ENCODE measurements at regions not wholly inside any gene's neighbourhood (a gene's known extent, or its start where the extent isn't known, plus 50 kb on each side); places are given as distances from the start of the nearest gene placed in this dataset.

DNA sequence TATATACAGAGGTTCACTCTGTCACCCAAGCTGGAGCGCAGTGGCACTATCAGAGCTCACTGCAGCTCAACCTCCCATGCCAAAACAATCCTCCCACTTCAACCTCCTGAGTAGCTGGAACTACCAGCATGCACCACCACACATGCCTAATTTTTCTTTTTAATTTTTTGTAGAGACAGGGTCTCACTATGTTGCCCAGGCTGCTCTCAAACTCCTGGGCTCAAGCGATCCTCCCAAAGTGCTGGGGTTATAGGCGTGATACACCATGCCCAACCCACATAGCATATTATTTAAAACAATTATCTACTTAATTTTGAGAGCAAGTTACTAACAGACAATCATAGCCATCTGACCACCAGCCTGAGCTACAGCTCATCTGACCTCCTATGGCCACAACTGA is 459.9 kb upstream of the JARID2 start:
- no peak overlapping the region for H3K27ac ChIP-seq
- in situ Hi-C loops (cut with HindIII; ENCODE audit: low pct_ligation_motif_present, low sequenced_read_pairs): no loop called here
- H3K4me3 ChIP-seq (ENCODE audit: low read depth, low read length): no peak overlapping the region
- no peaks in the 10 kb centered on the region for H3K36me3 ChIP-seq (replicated peaks)
- DNase-seq: no peak
- no peaks in the 10 kb centered on the region for H3K27me3 ChIP-seq (replicated peaks)
- TF ChIP-seq, protein P1, sequence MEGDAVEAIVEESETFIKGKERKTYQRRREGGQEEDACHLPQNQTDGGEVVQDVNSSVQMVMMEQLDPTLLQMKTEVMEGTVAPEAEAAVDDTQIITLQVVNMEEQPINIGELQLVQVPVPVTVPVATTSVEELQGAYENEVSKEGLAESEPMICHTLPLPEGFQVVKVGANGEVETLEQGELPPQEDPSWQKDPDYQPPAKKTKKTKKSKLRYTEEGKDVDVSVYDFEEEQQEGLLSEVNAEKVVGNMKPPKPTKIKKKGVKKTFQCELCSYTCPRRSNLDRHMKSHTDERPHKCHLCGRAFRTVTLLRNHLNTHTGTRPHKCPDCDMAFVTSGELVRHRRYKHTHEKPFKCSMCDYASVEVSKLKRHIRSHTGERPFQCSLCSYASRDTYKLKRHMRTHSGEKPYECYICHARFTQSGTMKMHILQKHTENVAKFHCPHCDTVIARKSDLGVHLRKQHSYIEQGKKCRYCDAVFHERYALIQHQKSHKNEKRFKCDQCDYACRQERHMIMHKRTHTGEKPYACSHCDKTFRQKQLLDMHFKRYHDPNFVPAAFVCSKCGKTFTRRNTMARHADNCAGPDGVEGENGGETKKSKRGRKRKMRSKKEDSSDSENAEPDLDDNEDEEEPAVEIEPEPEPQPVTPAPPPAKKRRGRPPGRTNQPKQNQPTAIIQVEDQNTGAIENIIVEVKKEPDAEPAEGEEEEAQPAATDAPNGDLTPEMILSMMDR (IDR thresholded peaks at IDR 0.05; ENCODE audit: low read depth, low read length, missing control alignments): no peak

DNA sequence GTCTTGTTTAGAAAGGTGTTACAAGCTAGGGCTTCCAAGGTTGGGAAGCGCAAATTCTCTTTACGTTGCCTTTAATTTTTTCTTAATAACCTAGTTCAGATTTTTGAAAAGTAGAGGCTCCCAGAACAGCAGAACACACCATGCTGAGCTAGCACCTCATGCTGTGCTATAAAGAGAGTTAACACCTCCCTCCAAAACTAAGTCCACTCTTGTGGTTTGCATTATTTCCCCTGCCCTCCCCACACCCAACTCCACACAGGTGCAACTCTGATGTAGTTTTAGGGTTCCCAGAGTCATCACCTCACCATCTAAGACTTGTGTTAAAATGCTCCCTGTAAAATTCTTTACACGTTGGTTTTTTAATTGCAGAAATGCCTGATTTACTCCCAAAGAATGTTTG is 459.4 kb upstream of the JARID2 start:
- no peak overlapping the region for H3K4me3 ChIP-seq (ENCODE audit: low read depth, low read length)
- H3K36me3 ChIP-seq (replicated peaks): no peaks in the 10 kb centered on the region
- no peaks in the 10 kb centered on the region for H3K27me3 ChIP-seq (replicated peaks)
- in situ Hi-C loops (cut with HindIII; ENCODE audit: low pct_ligation_motif_present, low sequenced_read_pairs): no loop called here
- TF ChIP-seq, protein P1 (IDR thresholded peaks at IDR 0.05; ENCODE audit: low read depth, low read length, missing control alignments): no peak
- no peak for DNase-seq
- no peak overlapping the region for H3K27ac ChIP-seq

DNA sequence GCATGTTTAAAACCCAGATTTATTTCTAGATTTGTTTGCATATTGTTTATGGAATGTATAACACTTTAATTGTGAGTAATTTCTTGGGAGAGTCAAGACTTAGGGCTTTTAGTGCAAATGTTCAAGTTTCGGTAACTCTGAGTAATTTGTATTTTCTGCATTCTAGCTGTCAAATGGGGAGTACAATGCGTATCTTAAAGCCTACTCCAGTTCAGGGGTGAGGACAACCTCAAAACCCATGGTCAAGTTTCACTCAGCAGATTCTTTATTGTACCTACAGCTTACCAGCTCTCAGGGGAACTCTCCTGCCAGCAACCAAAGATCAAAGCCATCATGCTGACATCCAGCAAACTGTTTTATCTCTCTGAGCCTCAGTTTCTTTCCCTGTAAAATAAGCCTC is 458.6 kb upstream of the JARID2 start:
- H3K27ac ChIP-seq: no peak overlapping the region
- no peak overlapping the region for H3K4me3 ChIP-seq (ENCODE audit: low read depth, low read length)
- H3K36me3 ChIP-seq (replicated peaks): no peaks in the 10 kb centered on the region
- TF ChIP-seq, protein P1 (IDR thresholded peaks at IDR 0.05; ENCODE audit: low read depth, low read length, missing control alignments): no peak
- in situ Hi-C loops (cut with HindIII; ENCODE audit: low pct_ligation_motif_present, low sequenced_read_pairs): no loop called here
- no peak for DNase-seq
- H3K27me3 ChIP-seq (replicated peaks): no peaks in the 10 kb centered on the region

DNA sequence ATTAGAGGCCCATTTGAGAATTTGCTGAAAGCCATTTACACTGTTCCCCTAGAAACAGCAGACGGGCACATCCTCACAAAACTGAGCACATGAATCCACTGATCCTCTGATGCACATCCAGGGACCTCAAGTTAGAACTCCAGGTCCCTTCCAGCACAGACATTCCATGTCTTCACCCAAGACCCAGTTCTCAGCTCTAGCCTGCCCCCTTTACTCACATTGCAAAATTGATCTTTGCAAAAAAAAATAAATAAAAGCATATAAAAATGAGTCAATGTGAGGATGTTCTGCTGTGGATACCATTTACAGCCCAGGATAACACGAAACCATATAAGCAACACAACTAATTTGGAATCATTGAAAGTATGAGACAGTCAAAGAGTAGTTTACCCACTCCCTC is 458.2 kb upstream of the JARID2 start:
- Histone ChIP-seq H3K4me3 (ENCODE audit: low read depth, low read length) (no peak overlapping the region), H3K27me3 (replicated peaks) (no peaks in the 10 kb centered on the region), H3K36me3 (replicated peaks) (no peaks in the 10 kb centered on the region), H3K27ac (no peak overlapping the region)
- in situ Hi-C loops (cut with HindIII; ENCODE audit: low pct_ligation_motif_present, low sequenced_read_pairs): no loop called here
- TF ChIP-seq, protein P1 (IDR thresholded peaks at IDR 0.05; ENCODE audit: low read depth, low read length, missing control alignments): peak; percentile 16
- no peak for DNase-seq

DNA sequence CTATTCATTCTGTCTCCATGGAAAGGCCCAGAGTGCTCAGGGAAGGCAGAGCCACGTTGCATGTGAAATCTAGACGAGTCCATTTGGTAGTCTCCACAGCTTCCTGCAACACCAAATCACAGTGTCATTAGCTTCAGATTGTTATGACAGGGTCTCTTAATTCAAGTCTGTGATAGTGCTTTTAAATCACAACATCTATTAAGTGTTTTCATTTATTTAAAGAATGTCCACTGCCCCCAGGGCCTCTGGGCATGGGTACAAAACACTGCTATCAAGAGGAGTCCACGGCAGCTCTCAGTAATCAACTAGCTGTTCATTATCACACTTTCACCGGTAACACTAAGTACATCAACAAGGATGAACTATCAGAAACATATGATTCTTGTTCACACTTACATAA is 455.9 kb upstream of the JARID2 start:
- no peak overlapping the region for H3K4me3 ChIP-seq (ENCODE audit: low read depth, low read length)
- in situ Hi-C loops (cut with HindIII; ENCODE audit: low pct_ligation_motif_present, low sequenced_read_pairs): no loop called here
- H3K27ac ChIP-seq: no peak overlapping the region
- H3K27me3 ChIP-seq (replicated peaks): no peaks in the 10 kb centered on the region
- DNase-seq: no peak
- no peaks in the 10 kb centered on the region for H3K36me3 ChIP-seq (replicated peaks)
- TF ChIP-seq, protein P1 (IDR thresholded peaks at IDR 0.05; ENCODE audit: low read depth, low read length, missing control alignments): no peak

DNA sequence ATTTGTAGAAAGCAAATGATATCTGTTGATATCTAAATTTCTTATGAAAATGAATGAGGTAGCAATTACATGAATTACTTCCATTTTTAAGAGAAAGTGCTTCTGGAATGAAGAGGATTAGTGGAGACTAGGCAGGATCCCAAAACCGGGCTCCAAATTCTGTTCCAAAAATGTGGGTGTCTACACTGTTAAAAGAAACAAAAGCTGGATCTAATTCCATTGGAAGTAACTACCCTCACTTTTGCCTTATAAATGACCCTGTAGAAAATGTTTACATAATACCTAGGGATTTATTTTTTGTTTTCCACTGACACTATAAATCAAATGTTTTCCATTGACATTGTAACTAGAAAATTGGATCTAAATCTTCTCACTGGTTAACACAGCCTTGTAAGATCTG is 454.9 kb upstream of the JARID2 start:
- Histone ChIP-seq H3K27me3 (replicated peaks) (no peaks in the 10 kb centered on the region), H3K27ac (no peak overlapping the region), H3K4me3 (ENCODE audit: low read depth, low read length) (no peak overlapping the region), H3K36me3 (replicated peaks) (no peaks in the 10 kb centered on the region)
- TF ChIP-seq, protein P1 (IDR thresholded peaks at IDR 0.05; ENCODE audit: low read depth, low read length, missing control alignments): no peak
- no peak for DNase-seq
- in situ Hi-C loops (cut with HindIII; ENCODE audit: low pct_ligation_motif_present, low sequenced_read_pairs): no loop called here
